Endothelial cell of umbilical vein (primary cell): ENCODE measurements at regions not wholly inside any gene's neighbourhood (a gene's known extent, or its start where the extent isn't known, plus 50 kb on each side); places are given as distances from the start of the nearest gene placed in this dataset.

Source experiments
- CTCF ChIP-seq, 2 donors: IDR thresholded peaks; 1 replicate in 1 of 2; 2 replicates in 1 of 2; pipeline ENCODE4 v1.5.1; 2011; ENCODE audit warnings: low read length in 2 of 2, mild to moderate bottlenecking in 2 of 2, moderate library complexity in 2 of 2, control low read depth in 1 of 2, inconsistent platforms in 1 of 2, low read depth in 1 of 2; ENCODE audit not compliant: insufficient read depth in 1 of 2; ENCODE audit errors: extremely low read depth in 1 of 2
- EZH2 ChIP-seq: IDR thresholded peaks from 2 replicates; pipeline ENCODE4 v1.6.1; 2012; ENCODE audit warnings: borderline replicate concordance, low read depth, mild to moderate bottlenecking, moderate library complexity, low read length, inconsistent platforms; ENCODE audit not compliant: severe bottlenecking
- FOS ChIP-seq: IDR thresholded peaks from 2 replicates; pipeline ENCODE4 v1.6.1; 2011; ENCODE audit warnings: mild to moderate bottlenecking, low read length, moderate library complexity, borderline replicate concordance; ENCODE audit not compliant: insufficient read depth
- GATA2 ChIP-seq: IDR thresholded peaks from 2 replicates; pipeline ENCODE4 v1.7.0; 2011; ENCODE audit warnings: low read depth, mild to moderate bottlenecking, moderate library complexity, mixed read lengths, low read length; ENCODE audit not compliant: insufficient read length, insufficient read depth
- MAX ChIP-seq: IDR thresholded peaks from 2 replicates; pipeline ENCODE4 v1.6.1; 2011; ENCODE audit not compliant: insufficient read depth, insufficient read length
- POLR2A ChIP-seq: IDR thresholded peaks from 2 replicates; pipeline ENCODE4 v1.6.1; 2012; ENCODE audit warnings: low read depth, mild to moderate bottlenecking, control low read depth, low read length
- POLR2AphosphoS5 ChIP-seq: IDR thresholded peaks from 2 replicates; pipeline ENCODE4 v1.6.1; 2012; ENCODE audit warnings: low read depth, mild to moderate bottlenecking, control low read depth, low read length, moderate library complexity; ENCODE audit not compliant: insufficient read depth

- no peak for TF ChIP-seq CTCF (IDR thresholded peaks at IDR 0.05; ENCODE audit: extremely low read depth in 1 of 2, insufficient read depth in 1 of 2, low read depth in 1 of 2, low read length in 2 of 2)
- no peak for TF ChIP-seq GATA2
- no peak for TF ChIP-seq POLR2A
- no peak for TF ChIP-seq EZH2
- TF ChIP-seq POLR2AphosphoS5: no peak
- TF ChIP-seq FOS: no peak
- TF ChIP-seq MAX: no peak
Measured at GRCh38 chr20:17869295-17869994, 99.1 kb downstream of the SNX5 start.
